Activated effector memory CD4-positive, alpha-beta T cell treated with Interleukin-2 at 50 U/mL for 16 hours (primary cell): ENCODE measurements at regions not wholly inside any gene's neighbourhood (a gene's known extent, or its start where the extent isn't known, plus 50 kb on each side); places are given as distances from the start of the nearest gene placed in this dataset.

Source experiments
- DNase-seq: peaks from one replicate; pipeline ENCODE4 v3.0.0-alpha.2; 2020

DNA sequence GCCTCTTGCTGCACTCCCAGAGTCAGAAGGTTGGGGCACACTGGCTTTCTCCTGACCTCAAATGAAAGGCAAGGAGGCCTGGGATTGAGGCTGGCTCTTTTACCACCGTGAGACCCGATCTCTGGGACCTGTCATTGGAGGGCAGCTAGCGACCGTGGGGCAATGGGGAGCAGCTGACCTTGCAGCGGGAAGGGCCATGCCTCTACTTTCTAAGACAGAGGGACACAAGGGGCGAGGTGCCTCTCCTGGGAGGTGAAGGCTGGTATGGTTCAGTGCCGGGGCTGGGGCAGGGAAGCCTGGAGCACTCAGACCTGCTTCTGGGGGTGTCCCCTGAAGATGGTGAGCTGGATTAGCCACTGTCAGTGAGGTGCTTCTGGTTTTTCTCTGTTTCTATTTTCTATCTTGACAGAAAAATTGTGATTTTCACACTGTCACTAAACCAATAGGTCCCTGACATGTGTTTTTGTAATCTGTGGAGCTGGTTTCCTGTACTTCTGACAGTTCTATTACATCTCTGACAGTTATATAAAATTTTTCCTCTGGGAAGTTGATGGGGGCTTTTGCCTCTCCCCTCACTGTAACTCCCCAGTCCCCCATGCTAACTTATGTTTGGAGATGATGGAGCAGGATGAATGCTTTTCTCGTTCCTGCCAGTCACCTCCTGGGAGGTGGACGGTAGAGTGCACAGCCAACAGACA is 340.8 kb downstream of the RPS24 start:
- DNase-seq, result no peak

DNA sequence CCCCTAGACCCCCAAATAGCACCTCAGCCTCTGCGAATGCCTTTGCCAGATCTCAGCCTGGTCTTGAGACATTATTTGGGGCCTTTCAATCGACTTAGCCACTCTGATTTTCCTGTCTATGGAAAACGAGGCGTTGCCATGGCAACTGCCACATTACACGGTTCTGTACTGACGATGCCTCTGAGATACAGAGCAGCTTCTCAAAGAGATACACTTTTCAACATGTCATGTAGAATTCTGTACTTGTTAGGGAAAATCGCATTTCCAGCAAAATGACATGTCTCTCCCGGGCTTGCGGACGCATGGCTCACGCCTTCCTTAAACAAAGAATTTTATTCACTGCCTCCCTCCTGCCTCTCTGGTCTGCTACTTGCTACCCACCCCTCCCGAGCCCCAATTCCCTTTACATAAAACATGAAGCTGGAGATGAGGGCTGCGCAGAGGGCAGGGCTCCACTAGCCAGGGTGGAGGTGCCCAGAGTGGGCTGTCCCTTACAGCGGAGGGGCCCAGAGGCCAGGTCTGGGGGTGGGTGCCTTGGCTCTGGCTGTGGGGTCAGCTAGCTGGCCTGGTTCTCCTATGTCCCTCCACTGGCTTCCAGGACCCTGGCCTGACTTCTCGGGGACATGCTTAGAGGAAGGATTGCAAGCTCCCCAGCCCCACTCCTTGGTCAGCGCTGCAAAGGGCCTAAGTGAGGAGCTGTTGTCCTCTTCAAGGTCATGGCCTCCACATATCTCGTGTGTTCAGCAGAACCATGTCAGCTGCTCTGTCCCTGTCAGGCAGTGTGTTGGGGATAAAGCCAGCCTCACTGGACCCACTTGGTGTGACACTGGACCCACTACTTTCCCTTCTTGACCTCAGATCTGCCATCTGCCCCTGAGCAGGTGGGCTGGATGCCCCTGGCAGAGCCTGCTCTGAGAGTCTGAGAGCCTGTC is 342.5 kb downstream of the RPS24 start:
- DNase-seq, result no peak

DNA sequence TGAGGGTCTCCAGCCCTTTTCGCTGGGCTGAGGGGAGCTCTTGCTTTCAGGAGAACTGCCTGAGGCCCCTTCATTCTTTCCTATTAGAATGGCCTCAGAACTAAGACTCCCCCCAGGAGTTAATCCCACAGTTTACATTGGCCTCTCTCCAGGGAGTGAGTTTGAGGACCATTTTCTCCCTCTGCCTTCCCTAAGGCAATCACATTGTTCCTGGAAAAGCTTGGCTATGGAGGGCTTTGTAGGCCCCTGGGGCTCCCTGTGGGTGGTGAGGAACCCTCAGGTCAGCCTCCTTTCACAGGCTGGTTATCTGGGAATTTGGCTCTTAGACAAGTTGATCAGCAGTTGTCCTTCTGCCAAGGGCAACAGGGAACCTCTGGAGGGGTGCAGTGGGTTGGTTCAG is 343.7 kb downstream of the RPS24 start:
- DNase-seq, result no peak

DNA sequence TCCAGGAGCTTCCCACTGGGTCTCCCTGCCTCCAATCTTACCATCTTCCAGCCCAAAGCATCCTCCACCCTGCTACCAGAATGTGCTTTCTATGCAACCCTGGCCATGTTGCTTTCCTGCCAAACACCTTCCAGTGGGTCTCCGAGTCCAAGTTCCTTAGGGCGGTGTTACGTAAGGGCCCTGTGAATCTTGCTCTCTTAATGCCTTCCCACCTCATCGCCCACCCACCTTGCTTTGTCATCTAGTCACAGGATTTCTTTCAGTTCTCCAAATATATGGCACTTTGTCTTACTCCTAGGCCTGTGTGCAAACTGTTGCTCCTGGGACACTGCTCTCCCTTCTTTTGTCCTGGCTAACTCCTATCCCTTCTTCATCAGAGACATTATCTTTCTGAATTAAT is 344.5 kb downstream of the RPS24 start:
- DNase-seq, result no peak

DNA sequence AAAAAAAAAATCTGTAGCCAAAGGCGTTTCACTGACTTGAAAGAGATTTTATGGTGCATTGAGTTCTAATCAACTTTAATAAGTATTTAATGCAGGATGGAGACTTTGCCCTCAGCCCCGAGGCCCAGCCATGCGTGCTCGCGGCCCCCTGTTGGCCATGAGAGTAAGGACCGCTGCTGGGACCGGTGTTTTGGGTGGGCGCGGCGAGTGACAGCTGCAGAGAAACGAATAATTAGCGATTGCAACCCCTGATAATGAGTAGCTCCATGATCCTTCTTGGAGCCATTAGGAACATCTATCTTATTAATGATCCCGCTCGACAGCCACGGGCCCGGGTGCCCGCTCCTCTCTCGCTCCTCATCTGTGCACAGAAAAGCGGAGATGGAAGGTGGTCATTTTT is 347.4 kb downstream of the RPS24 start:
- DNase-seq, result no peak

DNA sequence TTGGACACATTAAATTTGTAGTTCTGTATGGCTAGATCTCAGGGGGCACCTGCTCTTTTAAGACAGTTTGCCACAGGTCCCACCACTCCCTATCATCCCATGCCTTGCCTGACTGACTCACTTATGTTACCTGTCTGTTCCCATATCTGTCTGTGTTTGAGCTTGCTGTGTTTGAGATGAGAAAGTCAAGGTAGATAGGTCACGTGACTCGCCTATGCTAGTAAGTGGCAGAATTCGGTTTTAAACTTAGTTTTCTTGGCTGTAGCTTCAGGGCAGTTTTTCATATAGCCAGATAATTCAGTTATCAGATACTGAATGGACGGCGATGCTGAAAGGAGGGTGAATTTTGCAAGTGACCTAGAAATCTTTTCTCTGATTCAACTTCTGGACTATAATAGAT is 348.4 kb downstream of the RPS24 start:
- no peak for DNase-seq

DNA sequence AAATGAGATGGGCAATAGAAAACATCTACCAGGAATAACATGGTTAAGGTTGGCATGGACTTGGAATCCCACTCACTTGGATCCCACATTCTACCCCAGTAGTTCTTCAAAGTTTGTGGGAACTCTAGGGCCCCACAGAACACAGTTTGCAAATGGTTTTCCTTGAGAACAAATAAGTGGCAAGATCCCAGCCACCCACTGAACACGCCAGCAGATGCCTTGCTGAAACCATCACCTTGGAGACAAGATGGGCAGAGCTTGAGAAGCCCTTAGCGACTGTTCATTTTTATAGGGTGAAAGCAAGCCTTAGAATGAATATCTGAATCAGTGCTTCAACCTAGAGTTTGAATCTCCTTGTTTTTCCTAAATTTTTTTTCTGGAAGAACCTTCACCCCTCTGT is 349.1 kb downstream of the RPS24 start:
- no peak for DNase-seq

DNA sequence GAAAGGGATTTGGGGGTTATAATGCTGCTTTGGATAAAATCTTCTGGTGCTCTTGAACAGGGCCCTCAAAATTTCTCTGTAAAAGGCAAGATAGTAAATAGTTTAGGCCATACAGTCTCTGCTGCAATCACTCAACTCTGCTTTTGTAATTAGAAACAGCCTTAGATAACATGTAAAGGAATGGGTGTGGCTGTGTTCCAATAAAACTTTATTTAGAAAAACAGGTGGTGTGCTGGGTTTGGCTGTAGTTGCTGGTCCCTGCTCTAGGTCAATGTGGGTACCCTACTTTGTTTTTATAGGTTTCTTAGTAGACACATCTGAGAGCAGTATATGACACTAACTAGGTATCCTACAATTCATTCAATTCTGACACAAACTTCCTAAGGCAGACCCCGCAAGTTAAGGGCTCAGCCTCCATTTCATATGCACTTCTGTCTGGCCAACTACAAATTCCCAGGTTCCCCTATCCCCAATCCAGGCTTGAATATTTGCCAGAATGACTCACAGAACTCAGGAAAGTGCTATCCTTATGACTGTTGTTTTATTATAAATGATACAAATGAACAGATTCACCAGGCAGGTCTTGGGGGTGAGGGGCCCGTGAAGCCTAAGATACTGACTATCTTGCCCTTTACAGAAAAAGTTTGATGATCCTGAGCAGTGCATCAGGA is 349.9 kb downstream of the RPS24 start:
- DNase-seq, result no peak

DNA sequence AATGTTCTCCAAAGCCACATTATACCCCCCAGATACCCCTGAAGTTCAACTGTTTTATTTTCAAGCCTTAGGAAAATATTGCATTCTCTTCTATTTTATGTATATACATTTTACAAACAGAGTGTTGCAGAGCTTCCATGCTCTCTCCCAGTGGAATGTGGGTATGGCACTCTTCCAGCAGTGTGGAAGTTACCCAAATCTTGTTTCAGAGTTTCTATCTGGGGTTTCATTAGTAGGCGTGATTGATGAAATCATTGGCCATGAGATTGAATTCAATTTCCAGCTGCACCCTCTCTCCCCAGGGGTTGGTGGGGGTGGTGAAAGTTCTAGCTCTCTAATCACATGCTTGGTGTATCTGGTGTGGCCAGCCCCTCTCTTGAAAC is 350.4 kb downstream of the RPS24 start:
- DNase-seq, result no peak

DNA sequence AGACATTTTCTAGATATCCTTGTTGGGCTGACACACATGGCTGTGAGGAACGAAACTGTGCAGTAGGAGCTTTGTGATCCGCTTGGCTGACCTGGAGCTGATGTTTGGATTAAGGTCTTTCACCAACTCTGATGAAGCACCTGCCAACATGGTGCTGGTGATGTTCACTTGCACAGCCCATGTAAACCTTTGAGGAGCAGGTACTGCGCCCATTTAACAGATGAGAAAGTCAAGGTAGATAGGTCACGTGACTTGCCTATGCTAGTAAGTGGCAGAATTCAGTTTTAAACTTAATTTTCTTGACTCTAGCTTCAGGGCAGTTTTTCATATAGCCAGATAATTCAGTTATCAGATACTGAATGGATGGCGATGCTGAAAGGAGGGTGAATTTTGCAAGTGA is 351.9 kb downstream of the RPS24 start:
- no peak for DNase-seq

DNA sequence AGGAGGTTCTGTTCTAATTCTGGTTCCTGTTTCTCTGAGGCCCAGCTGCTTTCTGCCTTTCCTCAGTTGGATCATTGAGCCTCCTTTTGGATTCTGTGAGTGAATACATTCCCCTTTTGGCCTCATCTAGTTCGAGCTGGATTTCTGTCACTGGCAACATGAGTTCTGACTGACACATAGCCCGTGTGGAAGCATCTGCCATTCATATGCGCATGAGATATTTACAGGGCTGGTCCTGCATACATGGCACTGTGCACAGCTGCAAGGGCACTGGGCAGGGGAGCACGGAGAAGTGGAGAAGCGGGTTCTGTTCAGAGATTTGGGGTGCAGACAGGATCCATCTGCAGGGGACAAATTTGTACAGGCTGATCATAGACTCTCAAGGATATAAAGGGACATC is 352.8 kb downstream of the RPS24 start:
- DNase-seq, result no peak

DNA sequence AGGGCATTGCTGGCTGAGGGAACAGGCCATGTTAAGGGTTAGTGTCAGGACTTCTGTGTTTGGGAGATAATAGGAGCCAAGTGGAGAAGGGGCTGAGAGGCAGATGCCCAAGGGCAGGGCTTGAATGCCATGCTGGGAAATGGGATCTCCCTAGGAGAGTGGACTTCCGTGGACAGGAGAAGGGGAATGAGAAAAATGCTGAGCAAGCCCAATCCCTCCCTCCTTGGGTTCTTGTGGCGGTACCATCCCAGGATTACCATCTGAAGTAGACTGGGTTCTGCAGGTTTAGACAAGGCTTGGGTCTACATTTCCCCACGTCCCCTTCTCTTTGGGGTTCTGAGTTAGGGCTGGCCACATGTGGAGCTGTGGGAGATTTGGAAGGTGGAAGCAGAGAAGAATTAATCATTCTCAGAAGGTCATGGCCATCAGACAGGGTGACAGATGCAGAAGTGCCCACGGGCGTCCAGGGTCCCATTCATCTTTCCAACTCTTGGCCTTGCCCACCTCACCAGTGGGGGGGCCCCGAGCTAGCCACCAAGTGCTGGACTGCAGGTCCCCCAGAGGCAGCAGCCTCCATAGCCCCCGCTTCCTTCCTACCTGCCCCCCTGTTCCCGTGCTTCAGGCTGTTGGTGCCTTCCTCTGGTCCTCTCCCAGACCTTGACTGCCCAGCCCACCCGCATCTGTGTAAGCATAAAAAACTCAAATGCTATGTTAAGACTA is 354.8 kb downstream of the RPS24 start:
- DNase-seq, result no peak

DNA sequence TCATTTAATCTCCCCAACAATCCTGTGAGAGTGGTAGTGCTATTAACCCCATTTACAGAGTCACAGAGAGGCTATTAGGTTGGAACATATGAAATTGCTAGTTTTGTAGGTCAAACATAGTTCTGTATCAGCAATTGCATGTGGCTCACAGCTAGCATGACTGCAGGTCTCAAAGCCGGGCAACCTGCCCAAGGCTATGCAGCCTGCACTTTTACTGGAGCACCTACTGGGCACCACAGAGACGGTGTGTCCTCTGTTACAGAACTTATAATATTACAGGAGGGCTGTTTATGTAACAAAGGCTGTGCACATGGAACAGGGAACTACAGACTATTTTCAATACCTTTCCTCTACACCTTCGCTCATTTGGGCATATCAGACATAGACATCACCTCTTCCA is 355.8 kb downstream of the RPS24 start:
- no peak for DNase-seq

DNA sequence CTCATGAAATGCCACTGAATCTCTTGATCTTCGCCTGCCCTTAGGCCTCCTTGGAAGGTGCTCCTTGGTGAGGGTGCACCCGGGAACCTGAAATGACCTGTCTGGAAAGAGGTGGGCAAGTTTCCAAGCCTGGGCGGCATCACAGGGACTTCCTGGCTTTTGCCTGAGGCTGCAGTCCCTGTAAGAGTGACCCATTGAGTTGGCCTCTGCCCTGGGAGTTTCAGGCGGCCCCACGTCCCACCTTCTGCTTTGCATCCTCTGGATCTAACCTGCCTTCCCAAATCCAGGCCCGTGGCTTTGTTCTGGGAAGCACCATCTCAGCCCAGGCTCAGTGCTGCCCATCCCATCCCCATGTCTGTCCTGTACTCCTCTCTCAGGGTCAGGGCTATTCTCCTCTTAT is 356.4 kb downstream of the RPS24 start:
- no peak for DNase-seq

DNA sequence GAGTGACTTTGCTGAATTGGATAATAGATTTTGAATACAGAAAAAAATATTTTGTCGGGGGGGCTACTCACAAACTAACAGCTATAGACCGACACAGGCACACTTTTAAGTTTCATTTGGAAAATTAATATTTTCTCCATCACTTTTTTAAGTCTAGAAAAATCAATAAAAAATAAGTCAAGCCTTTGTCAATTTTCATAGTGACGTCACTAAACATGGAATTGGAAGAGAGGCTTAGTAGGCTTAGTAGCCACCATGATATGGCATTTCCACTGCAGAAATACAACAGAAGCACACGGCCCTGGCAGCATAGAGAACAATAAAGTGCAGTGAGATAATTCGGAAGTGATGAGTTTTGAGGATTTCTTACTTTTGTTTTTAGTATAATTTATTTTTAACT is 357.2 kb downstream of the RPS24 start:
- no peak for DNase-seq

DNA sequence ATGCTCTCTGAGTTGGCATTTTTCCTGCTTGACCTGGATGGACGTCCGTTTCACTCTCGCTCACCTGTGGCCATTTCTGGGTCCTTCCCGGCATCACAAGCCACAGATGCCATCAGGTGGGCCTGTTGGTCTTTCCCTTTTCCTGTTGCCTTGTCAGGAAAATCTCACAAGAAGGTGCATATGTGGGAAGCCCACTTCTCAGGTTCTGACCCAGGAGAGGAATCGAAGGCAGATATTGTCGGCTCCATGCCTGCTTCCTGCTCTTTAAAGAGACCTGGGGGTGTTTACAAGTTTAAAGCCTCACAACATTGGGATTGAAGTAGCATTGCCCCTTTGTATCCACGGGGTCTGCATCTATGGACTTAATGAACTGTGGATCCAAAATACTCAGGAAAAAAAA is 357.9 kb downstream of the RPS24 start:
- no peak for DNase-seq

DNA sequence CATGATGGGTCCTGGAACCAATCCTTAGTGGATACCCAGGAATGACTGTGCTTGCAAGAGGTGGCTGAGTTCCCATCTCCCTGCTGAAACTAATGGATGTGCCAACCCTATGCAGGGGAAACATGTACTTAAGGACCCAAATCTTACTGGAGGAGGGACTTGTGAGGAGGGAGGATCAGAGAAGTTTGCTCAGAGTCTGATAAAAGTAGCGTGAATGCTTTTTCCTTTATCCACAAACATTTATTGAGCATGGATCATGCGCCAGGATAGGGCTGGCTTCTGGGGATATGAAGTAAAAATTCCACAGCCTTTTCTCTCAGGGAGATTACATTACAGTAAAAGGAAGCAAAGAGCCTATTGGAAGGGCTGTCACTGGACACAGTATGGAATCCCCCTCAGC is 358.5 kb downstream of the RPS24 start:
- no peak for DNase-seq

DNA sequence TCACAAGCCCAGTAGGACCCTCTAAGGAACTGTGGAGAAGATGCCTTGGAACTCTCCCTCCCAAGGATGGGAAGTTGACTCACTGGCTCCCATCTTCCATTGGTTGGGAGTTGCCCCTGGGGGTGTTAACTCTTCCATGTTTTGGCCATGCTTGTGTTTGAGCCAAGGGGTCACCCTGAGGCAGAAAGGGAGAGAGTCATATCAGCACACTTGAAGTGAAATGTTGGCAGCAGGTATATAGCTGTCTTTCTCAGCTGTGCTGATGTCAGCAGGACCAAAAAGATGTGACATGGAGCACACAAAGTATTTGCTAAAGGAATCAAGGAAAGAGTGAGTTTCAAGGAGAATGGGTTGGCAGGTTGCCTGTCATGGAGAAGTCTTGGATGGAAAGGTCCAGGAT is 359.4 kb downstream of the RPS24 start:
- no peak for DNase-seq

DNA sequence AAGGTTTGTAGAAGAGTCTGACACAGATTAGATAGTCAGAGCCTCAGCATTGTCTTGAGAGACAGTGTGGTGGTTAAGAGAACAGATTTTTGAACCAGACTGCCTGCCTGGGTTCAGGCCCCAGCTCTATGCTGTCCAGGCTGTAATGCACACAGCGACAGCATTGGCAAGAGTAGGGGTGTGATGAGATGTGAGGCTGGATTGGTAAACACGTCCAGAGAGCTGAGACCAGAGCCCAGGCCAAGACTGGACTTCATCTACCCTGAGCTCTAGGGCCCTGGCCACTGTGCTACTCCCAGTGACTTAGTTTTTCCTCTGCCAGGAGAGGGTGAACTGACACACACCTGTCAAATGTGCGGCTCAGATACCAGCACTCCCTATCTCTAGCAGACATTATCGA is 360.4 kb downstream of the RPS24 start:
- no peak for DNase-seq

DNA sequence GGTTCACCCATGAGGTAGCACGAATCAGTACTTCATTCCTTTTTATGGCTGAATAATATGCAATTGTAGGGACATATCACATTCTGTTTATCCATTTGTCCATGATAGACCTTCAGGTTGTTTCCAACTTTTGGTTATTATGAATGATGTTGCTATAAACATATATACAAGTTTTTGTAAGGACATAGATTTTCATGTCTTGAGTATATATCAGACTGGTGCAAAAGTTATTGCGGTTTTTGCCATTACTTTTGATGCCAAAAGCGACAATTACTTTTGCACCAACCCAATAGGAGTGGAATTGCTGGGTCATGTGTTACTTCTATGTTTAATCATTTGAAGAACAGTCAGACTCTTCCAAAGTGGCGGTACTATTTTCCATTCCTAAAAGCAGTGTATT is 361.5 kb downstream of the RPS24 start:
- no peak for DNase-seq

DNA sequence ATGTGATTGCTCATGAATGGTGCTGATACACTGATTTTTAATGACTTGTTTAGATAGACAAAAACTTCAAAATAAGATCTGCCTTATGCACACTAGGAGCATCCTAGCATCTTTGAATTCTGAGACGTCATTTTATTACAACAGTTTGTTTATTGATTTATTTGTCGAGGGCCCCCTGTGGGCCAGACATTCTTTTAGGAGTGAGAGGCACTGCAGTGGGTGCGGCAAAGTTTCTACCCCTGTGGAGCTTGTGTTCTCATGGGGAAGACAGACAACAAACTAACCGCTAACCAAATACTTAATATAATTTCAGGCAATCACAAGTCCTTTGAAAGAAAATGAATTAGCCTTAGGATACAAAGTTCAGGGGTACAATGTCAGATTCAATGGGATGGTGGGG is 363.1 kb downstream of the RPS24 start:
- no peak for DNase-seq

DNA sequence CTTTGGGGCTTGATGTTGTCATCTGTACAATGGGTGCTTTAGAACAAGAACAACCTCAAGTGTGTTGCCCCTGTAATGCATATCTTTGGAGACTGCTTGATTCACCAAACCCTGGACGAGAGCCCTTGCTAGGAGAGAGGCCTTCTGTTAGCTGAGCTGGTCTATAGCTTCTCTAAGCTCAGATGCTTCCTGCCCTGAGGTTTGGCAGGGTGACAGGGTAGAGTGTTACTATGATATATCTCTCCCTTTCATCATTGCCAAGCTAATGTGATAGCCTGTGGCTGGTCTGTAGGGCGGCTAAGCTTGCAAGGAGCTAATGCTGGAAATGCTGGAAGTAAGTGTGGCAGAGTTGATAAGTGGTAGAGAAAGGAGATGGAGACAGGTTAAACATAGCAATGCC is 364.1 kb downstream of the RPS24 start:
- no peak for DNase-seq

DNA sequence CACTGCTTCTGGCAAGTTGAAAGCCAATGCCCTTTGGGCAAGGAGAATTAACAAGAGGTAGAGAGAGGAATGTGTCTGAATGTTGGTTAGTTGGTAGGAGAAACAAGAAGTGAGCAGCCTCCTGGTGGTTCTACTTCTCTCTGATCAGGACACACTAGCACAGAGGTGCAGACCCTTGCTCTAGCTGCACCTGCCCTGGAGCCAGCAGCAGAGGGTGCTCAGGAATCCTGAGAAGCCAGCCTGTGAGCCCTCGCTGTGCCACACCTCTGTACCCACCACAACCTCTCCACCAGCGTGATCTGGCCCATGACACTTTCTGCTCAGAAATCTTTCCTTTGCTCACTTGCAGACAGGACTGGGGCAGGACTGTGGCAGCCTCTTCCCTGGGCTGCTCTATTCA is 364.7 kb downstream of the RPS24 start:
- DNase-seq, result no peak
